ENCODE measurements at regions not wholly inside any gene's neighbourhood (a gene's known extent, or its start where the extent isn't known, plus 50 kb on each side); places are given as distances from the start of the nearest gene placed in this dataset.

DNA sequence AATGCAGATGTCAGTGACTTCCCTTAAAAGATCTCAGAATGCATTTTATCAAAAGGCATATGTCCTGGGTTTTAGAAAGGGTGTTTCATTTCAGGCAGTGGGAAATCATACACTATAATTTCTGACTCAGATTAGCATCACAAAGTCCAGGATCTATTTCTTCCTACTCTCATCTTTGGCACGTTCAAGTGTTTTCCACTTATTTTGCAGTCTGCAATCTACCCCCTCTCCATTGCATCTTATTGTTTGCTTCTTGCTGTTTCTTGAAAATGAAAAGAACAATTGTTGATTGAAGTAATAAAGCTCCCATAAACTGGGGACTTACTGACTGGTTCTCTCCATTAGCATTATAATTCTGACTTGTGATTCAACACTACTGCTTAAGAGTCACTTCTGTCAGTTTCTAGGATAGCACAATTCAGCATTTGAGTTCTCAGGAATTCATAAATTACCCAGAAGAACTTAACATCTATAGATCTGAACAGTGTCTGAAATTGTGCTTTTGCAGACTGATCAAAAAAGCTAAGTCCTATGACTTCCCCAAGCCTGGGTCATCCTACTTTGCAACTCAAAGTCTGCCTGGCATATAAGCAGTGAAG is 332.9 kb downstream of the RASEF start:
- no peak overlapping the region for H3K27ac ChIP-seq (ENCODE audit: extremely low read depth, low read depth, low read length)
- in situ Hi-C loops (cut with MboI) (no loop called here), intact Hi-C loops (cut with micrococcal nuclease) (no loop called here)
- no peak overlapping the region for H3K4me2 ChIP-seq (ENCODE audit: insufficient read depth, low read length)
- no peak overlapping the region for H3K9ac ChIP-seq (ENCODE audit: insufficient read depth in 1 of 2, low read depth in 2 of 2, low read length in 2 of 2)
- no peak for FAIRE-seq
- no peak for ATAC-seq
- H3K36me3 ChIP-seq (ENCODE audit: control insufficient read depth, insufficient read depth, low read length): no peaks in the 10 kb centered on the region
- ChIA-PET POLR2A (no interaction called here), CTCF (ENCODE audit: low intra/inter-chr PET ratio) (no interaction called here)
- no peaks in the 10 kb centered on the region for H3K79me2 ChIP-seq (ENCODE audit: control insufficient read depth, insufficient read depth, low read length)
- H3K9me1 ChIP-seq (ENCODE audit: control insufficient read depth, insufficient read depth, low read length): no peaks in the 10 kb centered on the region
- H3K4me1 ChIP-seq (replicated peaks in 1 of 2; ENCODE audit: control insufficient read depth in 2 of 2, insufficient read depth in 2 of 2, low read length in 2 of 2): no peaks in the 10 kb centered on the region
- DNase-seq (ENCODE audit: extremely low read depth in 1 of 4, low spot score in 3 of 4): no peak
- H3K27me3 ChIP-seq (ENCODE audit: control insufficient read depth in 2 of 2, insufficient read depth in 2 of 2, low read length in 2 of 2): no peaks in the 10 kb centered on the region
- H3K9me3 ChIP-seq (replicated peaks; ENCODE audit: control insufficient read depth, insufficient read depth, low read depth, low read length): no peaks in the 10 kb centered on the region
- no peak for TF ChIP-seq FOXA3 (CRISPR knock-in tag; conservative IDR thresholded peaks at IDR 0.05 in 1 of 2, IDR thresholded peaks at IDR 0.05 in 1 of 2)
- TF ChIP-seq EGR1 (conservative IDR thresholded peaks at IDR 0.05): no peak
- TF ChIP-seq POLR2AphosphoS2 (IDR thresholded peaks at IDR 0.05; ENCODE audit: low read length): no peak
- no peak for TF ChIP-seq BCL6 (CRISPR knock-in tag; IDR thresholded peaks at IDR 0.05)
- TF ChIP-seq, protein P1, sequence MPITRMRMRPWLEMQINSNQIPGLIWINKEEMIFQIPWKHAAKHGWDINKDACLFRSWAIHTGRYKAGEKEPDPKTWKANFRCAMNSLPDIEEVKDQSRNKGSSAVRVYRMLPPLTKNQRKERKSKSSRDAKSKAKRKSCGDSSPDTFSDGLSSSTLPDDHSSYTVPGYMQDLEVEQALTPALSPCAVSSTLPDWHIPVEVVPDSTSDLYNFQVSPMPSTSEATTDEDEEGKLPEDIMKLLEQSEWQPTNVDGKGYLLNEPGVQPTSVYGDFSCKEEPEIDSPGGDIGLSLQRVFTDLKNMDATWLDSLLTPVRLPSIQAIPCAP (CRISPR knock-in tag; IDR thresholded peaks at IDR 0.05; ENCODE audit: borderline replicate concordance): no peak
- no peaks in the 10 kb centered on the region for H4K20me1 ChIP-seq (replicated peaks; ENCODE audit: control insufficient read depth, insufficient read depth, low read length)
- H3K4me3 ChIP-seq: no peak overlapping the region
- no peak overlapping the region for H2AFZ ChIP-seq (ENCODE audit: low read depth, low read length)
- BruUV-seq (replicated peaks): no TSS peak
- WGBS (ENCODE audit: insufficient coverage, low coverage, missing lambda C conversion rate): 0% methylated on average over 1 of the region's 1 CpG

DNA sequence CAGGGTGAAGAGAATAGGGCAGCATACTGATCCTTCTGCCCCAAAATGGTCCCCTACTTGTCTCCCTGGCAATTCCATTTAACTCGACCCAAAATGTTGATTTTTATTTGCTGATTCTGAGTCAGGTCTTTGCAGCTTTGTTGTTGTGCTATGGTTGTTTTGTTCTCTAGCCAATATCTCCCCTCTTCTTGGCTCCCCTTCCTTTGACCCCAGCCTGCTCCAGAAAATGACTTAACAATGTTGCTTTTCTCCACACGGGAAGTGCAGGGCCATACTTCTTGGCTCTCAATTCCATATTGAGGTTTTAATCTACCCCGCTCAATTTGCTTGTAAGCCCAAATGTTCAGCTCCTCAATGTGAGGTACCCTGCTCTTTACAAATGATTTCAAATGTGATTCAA is 330.0 kb downstream of the RASEF start:
- Histone ChIP-seq H3K4me1 (replicated peaks in 1 of 2; ENCODE audit: control insufficient read depth in 2 of 2, insufficient read depth in 2 of 2, low read length in 2 of 2) (no peaks in the 10 kb centered on the region), H3K9ac (ENCODE audit: insufficient read depth in 1 of 2, low read depth in 2 of 2, low read length in 2 of 2) (no peak overlapping the region), H3K27ac (ENCODE audit: extremely low read depth, low read depth, low read length) (no peak overlapping the region), H3K36me3 (ENCODE audit: control insufficient read depth, insufficient read depth, low read length) (no peaks in the 10 kb centered on the region), H3K4me3 (no peak overlapping the region), H3K79me2 (ENCODE audit: control insufficient read depth, insufficient read depth, low read length) (no peaks in the 10 kb centered on the region), H2AFZ (ENCODE audit: low read depth, low read length) (no peak overlapping the region), H4K20me1 (replicated peaks; ENCODE audit: control insufficient read depth, insufficient read depth, low read length) (no peaks in the 10 kb centered on the region), H3K9me1 (ENCODE audit: control insufficient read depth, insufficient read depth, low read length) (no peaks in the 10 kb centered on the region), H3K9me3 (replicated peaks; ENCODE audit: control insufficient read depth, insufficient read depth, low read depth, low read length) (no peaks in the 10 kb centered on the region), H3K27me3 (ENCODE audit: control insufficient read depth in 2 of 2, insufficient read depth in 2 of 2, low read length in 2 of 2) (no peaks in the 10 kb centered on the region), H3K4me2 (ENCODE audit: insufficient read depth, low read length) (no peak overlapping the region)
- in situ Hi-C loops (cut with MboI): no loop called here
- no TSS peak for BruUV-seq (replicated peaks)
- FAIRE-seq: no peak
- ChIA-PET POLR2A (no interaction called here), CTCF (ENCODE audit: low intra/inter-chr PET ratio) (no interaction called here)
- intact Hi-C loops (cut with micrococcal nuclease): no loop called here
- 4% methylated on average over 2 of the region's 3 CpGs for WGBS (ENCODE audit: insufficient coverage, low coverage, missing lambda C conversion rate)
- no peak for ATAC-seq
- DNase-seq (ENCODE audit: extremely low read depth in 1 of 4, low spot score in 3 of 4): no peak
- no peak for TF ChIP-seq ELF1 (tag; IDR thresholded peaks at IDR 0.05)
- TF ChIP-seq, protein P2, sequence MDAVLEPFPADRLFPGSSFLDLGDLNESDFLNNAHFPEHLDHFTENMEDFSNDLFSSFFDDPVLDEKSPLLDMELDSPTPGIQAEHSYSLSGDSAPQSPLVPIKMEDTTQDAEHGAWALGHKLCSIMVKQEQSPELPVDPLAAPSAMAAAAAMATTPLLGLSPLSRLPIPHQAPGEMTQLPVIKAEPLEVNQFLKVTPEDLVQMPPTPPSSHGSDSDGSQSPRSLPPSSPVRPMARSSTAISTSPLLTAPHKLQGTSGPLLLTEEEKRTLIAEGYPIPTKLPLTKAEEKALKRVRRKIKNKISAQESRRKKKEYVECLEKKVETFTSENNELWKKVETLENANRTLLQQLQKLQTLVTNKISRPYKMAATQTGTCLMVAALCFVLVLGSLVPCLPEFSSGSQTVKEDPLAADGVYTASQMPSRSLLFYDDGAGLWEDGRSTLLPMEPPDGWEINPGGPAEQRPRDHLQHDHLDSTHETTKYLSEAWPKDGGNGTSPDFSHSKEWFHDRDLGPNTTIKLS (IDR thresholded peaks at IDR 0.05; ENCODE audit: borderline replicate concordance, low read depth): no peak
- TF ChIP-seq ESRRA (IDR thresholded peaks at IDR 0.05; ENCODE audit: borderline replicate concordance, low read depth): no peak
- TF ChIP-seq ARNT (IDR thresholded peaks at IDR 0.05): no peak
- TF ChIP-seq ZNF224 (CRISPR knock-in tag; IDR thresholded peaks at IDR 0.05): no peak
- no peak for TF ChIP-seq NONO (IDR thresholded peaks at IDR 0.05; ENCODE audit: low read depth in 2 of 2, low read length in 1 of 2)
- TF ChIP-seq MEIS2 (IDR thresholded peaks at IDR 0.05; ENCODE audit: partially characterized antibody): no peak
- TF ChIP-seq ZSCAN32 (CRISPR knock-in tag; IDR thresholded peaks at IDR 0.05): no peak
- TF ChIP-seq POLR2AphosphoS5 (IDR thresholded peaks at IDR 0.05; ENCODE audit: control insufficient read depth, insufficient read depth, low read depth, low read length): no peak
- TF ChIP-seq TSC22D4 (tag; IDR thresholded peaks at IDR 0.05): no peak
- TF ChIP-seq PCBP2 (IDR thresholded peaks at IDR 0.05; ENCODE audit: low read depth, low read length, poor library complexity, severe bottlenecking): no peak

All from K562 (cell line).